HG03097 (cell line): ENCODE measurements at regions not wholly inside any gene's neighbourhood (a gene's known extent, or its start where the extent isn't known, plus 50 kb on each side); places are given as distances from the start of the nearest gene placed in this dataset.

Experiments
- ATAC-seq: cut with Tn5 transposase; IDR thresholded peaks from one replicate; pipeline ENCODE4 v1.9.1; 2021; ENCODE audit not compliant: unreplicated experiment, low FRiP score

- no peak for ATAC-seq
Measured at GRCh38 chr11:116698080-116698479, 74.7 kb downstream of the BUD13 start.

GRCh38 chr11:116697639-116698038, 75.1 kb downstream of the BUD13 start:
- no peak for ATAC-seq

- ATAC-seq: no peak
Measured at GRCh38 chr11:116697011-116697410, 75.8 kb downstream of the BUD13 start.

GRCh38 chr11:116696381-116696941, 76.3 kb downstream of the BUD13 start:
- ATAC-seq: no peak

- no peak for ATAC-seq
Measured at GRCh38 chr11:116695657-116696254, 77.0 kb downstream of the BUD13 start.

- no peak for ATAC-seq
Measured at GRCh38 chr11:116694815-116695590, 77.8 kb downstream of the BUD13 start.

- ATAC-seq: no peak
Measured at GRCh38 chr11:116694349-116694725, 78.5 kb downstream of the BUD13 start.

GRCh38 chr11:116693593-116694348, 79.0 kb downstream of the BUD13 start:
- no peak for ATAC-seq

- no peak for ATAC-seq
Measured at GRCh38 chr11:116693102-116693570, 79.7 kb downstream of the BUD13 start.

GRCh38 chr11:116692318-116693101, 80.3 kb downstream of the BUD13 start:
- no peak for ATAC-seq

- ATAC-seq: no peak
Measured at GRCh38 chr11:116691771-116692177, 81.0 kb downstream of the BUD13 start.

GRCh38 chr11:116690611-116691010, 82.2 kb downstream of the BUD13 start:
- ATAC-seq: no peak

GRCh38 chr11:116689413-116690127, 83.2 kb downstream of the BUD13 start:
- ATAC-seq: no peak

- ATAC-seq: no peak
Measured at GRCh38 chr11:116688202-116688540, 84.6 kb downstream of the BUD13 start.

GRCh38 chr11:116687458-116688201, 85.2 kb downstream of the BUD13 start:
- ATAC-seq: no peak

GRCh38 chr11:116686866-116687265, 85.9 kb downstream of the BUD13 start:
- no peak for ATAC-seq

GRCh38 chr11:116683982-116684381, 88.8 kb downstream of the BUD13 start:
- no peak for ATAC-seq

GRCh38 chr11:116680349-116681125, 92.2 kb downstream of the BUD13 start:
- no peak for ATAC-seq
